Stimulated activated CD4-positive, alpha-beta T cell treated with anti-CD3 and anti-CD28 coated beads, Interleukin-12 subunit alpha, Interleukin-12 subunit beta, amount 100 ng/mL, for 24 hours (primary cell): ENCODE measurements at regions not wholly inside any gene's neighbourhood (a gene's known extent, or its start where the extent isn't known, plus 50 kb on each side); places are given as distances from the start of the nearest gene placed in this dataset.
"Not testable (repeated sequence)": the region's sequence is repeated elsewhere in the genome, so short reads cannot be mapped to it uniquely, and the experiment has no call there.

ENCODE experiments used
- DNase-seq, 2 experiments: peaks; one replicate each; pipeline ENCODE4 v3.0.0-alpha.2; 2020; ENCODE audit warnings: low read depth in 2 of 2

GRCh38 chr11:14573539-14574057 lies 53.4 kb upstream of the PSMA1 start:
- not testable (repeated sequence) for DNase-seq

GRCh38 chr11:14577292-14577691 lies 57.1 kb upstream of the PSMA1 start:
- DNase-seq, result no peak

- DNase-seq, result no peak
Observed at GRCh38 chr11:14577835-14578529, 57.8 kb upstream of the PSMA1 start.

DNA sequence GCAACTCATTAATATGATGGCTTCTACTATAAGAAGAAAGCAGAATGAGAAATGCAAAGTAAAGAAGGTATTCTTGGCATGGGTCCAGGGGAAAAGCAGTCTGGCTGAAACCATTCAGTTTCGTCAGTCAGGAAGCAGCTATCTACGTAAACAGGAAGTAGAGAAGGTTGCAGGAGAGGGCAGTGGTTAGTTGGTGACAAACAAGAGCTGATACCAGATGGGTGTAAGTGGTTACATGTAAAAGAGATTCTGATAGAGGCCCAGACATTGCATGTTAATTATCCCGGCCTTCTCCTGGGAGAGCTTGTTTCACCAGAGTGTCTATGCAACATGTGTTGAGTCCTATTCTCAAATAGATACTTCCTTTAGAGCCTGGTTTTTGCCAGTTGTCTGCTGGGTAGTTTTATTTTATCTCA lies 58.4 kb upstream of the PSMA1 start:
- DNase-seq, result peak in 1 of 2 experiments; percentile 9

GRCh38 chr11:14579646-14580045 lies 59.5 kb upstream of the PSMA1 start:
- DNase-seq, result no peak

DNA sequence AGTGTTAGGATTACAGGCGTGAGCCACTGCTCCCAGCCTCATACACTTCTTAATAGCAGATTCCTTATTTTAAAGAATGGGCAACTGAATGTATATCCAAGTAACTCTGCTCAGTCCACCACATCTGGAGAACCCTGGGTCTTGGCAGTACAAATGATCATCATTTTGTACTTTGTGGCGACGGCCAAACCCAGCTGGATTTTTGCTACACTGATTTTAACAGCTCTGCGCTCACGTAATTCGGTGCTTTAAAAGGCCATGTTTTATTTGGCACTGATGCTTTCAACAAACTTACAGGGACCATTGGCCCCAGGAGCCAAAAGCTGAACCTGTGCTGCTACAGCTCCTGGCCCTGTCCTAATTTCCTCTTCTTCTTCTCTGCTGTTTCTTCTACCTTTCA lies 60.8 kb upstream of the PDE3B start:
- DNase-seq, result no peak

DNA sequence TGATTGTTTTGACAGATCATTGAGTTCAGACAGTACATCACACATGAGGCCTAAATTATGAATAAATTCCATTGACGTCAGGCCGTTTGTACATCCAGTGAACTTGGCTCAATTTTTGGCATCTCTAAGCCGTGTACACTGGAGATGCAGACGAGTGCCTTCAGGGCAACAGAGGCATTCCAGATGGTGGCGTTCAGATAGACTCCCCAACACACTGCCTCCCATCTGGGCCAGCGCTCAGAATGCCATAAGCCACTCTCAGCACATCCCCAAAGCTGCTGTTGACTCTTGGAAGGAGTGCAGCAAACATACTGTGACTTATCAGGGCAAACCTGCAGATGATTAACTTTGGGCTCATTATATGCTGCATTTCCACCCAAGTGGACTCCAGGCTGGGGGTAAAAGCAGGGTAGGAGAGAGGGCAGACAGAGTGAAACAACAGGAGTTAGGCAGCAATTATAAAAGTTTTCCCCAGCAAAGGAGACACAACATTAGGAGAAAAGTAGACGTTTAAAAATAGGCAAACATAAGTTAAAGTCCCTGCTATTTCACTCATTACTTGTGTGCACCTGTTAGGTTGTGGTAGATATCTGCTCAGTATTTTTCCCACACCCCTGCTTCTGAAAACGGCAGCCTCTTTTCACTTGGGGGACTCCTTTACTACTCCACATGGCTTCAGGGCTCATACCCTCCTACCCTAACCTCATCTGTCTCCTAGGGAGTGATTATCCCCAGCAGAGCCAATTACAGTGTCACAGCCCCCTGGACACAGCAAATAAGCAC lies 60.2 kb upstream of the PDE3B start:
- no peak for DNase-seq

DNA sequence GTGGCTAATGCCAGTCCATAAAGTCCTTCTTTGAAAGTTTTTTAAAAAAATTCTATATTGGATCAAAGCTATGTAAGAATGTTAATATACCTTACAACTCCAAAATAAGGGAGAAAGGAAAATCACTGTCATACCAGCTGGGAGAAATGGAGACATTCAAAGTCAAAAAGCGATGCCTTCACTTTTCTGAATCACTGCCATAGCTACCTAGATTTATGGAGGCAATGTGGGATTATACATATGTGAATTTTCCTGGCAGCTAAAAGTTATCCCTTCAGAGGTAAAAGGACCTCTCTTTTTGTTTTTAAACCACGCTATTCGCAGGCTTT lies 59.6 kb upstream of the PDE3B start:
- no peak for DNase-seq

GRCh38 chr11:14584595-14584994 lies 59.0 kb upstream of the PDE3B start:
- DNase-seq, result no peak

- no peak for DNase-seq
Observed at GRCh38 chr11:14585438-14585837, 58.2 kb upstream of the PDE3B start.

- DNase-seq, result no peak
Observed at GRCh38 chr11:14587258-14587657, 56.3 kb upstream of the PDE3B start.

- no peak for DNase-seq
Observed at GRCh38 chr11:14588681-14589080, 54.9 kb upstream of the PDE3B start.

DNA sequence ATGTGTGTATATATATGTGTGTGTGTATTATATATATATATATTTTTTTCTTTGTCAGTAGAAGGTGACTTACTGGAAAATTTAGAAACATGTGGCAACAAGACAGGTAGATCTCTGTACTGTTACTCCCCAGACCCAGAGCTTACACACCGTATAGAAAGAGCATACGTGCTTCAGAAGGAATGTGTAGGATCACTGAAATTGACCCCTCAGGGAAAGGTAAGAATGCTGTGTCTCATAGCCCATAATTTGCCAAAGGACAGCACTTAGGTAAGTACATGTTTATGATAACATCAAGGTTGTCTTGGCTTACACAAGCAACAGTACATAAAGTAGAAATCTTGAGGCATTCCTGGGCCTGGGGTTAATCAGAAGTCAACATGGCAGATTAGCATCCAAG lies 54.2 kb upstream of the PDE3B start:
- DNase-seq, result no peak

GRCh38 chr11:14591046-14591445 lies 52.6 kb upstream of the PDE3B start:
- not testable (repeated sequence) for DNase-seq

- DNase-seq, result no peak
Observed at GRCh38 chr11:14593671-14594070, 49.9 kb upstream of the PDE3B start.
